ENCODE measurements at regions not wholly inside any gene's neighbourhood (a gene's known extent, or its start where the extent isn't known, plus 50 kb on each side); places are given as distances from the start of the nearest gene placed in this dataset.

GRCh38 chr21:16879479-16879878, 633.4 kb upstream of the CXADR start:
- Mint-ChIP-seq H3K27me3 (ENCODE audit: insufficient read depth, low read depth, poor library complexity) (peaks cover 3% of the 10 kb centered on the region), H3K4me1 (peaks cover 4% of the 10 kb centered on the region; the same call in 2 of the 3 replicates), H3K4me3 (no peak overlapping the region), H3K27ac (no peak overlapping the region), H3K9me3 (peaks cover 6% of the 10 kb centered on the region), H3K36me3 (ENCODE audit: low read depth) (peaks cover 1% of the 10 kb centered on the region; the same call in 2 of the 3 replicates)
- Histone ChIP-seq H3K4me3 (no peak overlapping the region), H2AFZ (no peak overlapping the region), H3K9me2 (ENCODE audit: insufficient read depth) (peaks cover 5% of the 10 kb centered on the region; the same call in 1 of the 2 replicates), H4K20me1 (replicated peaks; ENCODE audit: insufficient read depth) (no peaks in the 10 kb centered on the region), H3F3A (replicated peaks; ENCODE audit: low read depth) (no peaks in the 10 kb centered on the region), H3K4me1 (ENCODE audit: insufficient read depth) (no peaks in the 10 kb centered on the region; the same call in 1 of the 2 replicates), H3K36me3 (ENCODE audit: insufficient read depth) (no peaks in the 10 kb centered on the region), H3K27ac (ENCODE audit: low read depth) (no peak overlapping the region), H3K79me2 (replicated peaks; ENCODE audit: insufficient read depth) (no peaks in the 10 kb centered on the region), H3K4me2 (no peak overlapping the region), H3K27me3 (ENCODE audit: insufficient read depth) (no peaks in the 10 kb centered on the region)
- TF ChIP-seq CREB1 (CRISPR knock-in tag; IDR thresholded peaks at IDR 0.05; ENCODE audit: low read depth): no peak
- no peak for TF ChIP-seq STAT1 (IDR thresholded peaks at IDR 0.05; ENCODE audit: unreplicated experiment)
- TF ChIP-seq NANOG (IDR thresholded peaks at IDR 0.05; ENCODE audit: borderline replicate concordance): no peak
- no peak for TF ChIP-seq JUNB (IDR thresholded peaks at IDR 0.05; ENCODE audit: unreplicated experiment)
- no peak for TF ChIP-seq CTCF (conservative IDR thresholded peaks at IDR 0.05; ENCODE audit: low read depth in 2 of 2)
- no peak for TF ChIP-seq EZH2 (IDR thresholded peaks at IDR 0.05; ENCODE audit: low read depth, unreplicated experiment)
- no peak for DNase-seq (ENCODE audit: low spot score)
- no peak for ATAC-seq

GRCh38 chr21:16891821-16892220, 621.0 kb upstream of the CXADR start:
- no peaks in the 10 kb centered on the region; the same call in 1 of the 2 replicates for H3K9me2 ChIP-seq (ENCODE audit: insufficient read depth)
- H4K20me1 ChIP-seq (replicated peaks; ENCODE audit: insufficient read depth): no peaks in the 10 kb centered on the region
- DNase-seq (ENCODE audit: low spot score): no peak
- no peaks in the 10 kb centered on the region for H3K4me1 ChIP-seq (ENCODE audit: insufficient read depth)
- H3K36me3 ChIP-seq (ENCODE audit: insufficient read depth): peaks cover 7% of the 10 kb centered on the region; the same call in 1 of the 2 replicates
- H3K27me3 Mint-ChIP-seq (ENCODE audit: insufficient read depth, low read depth, poor library complexity): peaks cover 5% of the 10 kb centered on the region
- no peaks in the 10 kb centered on the region for H3K4me1 Mint-ChIP-seq
- no peaks in the 10 kb centered on the region for H3K79me2 ChIP-seq (replicated peaks; ENCODE audit: insufficient read depth)
- no peaks in the 10 kb centered on the region for H3K27me3 ChIP-seq (ENCODE audit: insufficient read depth)
- no peak overlapping the region for H3K27ac Mint-ChIP-seq
- H2AFZ ChIP-seq: no peak overlapping the region
- no peak overlapping the region for H3K4me3 Mint-ChIP-seq
- H3K4me3 ChIP-seq: no peak overlapping the region
- H3K27ac ChIP-seq (ENCODE audit: low read depth): no peak overlapping the region
- no peaks in the 10 kb centered on the region for H3F3A ChIP-seq (replicated peaks; ENCODE audit: low read depth)
- peaks cover 4% of the 10 kb centered on the region; the same call in 2 of the 3 replicates for H3K9me3 Mint-ChIP-seq
- no peak for ATAC-seq
- no peak for TF ChIP-seq CTCF (conservative IDR thresholded peaks at IDR 0.05; ENCODE audit: low read depth in 2 of 2)
- no peak for TF ChIP-seq POLR2AphosphoS5 (IDR thresholded peaks at IDR 0.05; ENCODE audit: low read depth)
- TF ChIP-seq STAT1 (IDR thresholded peaks at IDR 0.05; ENCODE audit: unreplicated experiment): no peak
- no peak for TF ChIP-seq ZNF114 (CRISPR knock-in tag; IDR thresholded peaks at IDR 0.05)
- H3K4me2 ChIP-seq: no peak overlapping the region
- no peaks in the 10 kb centered on the region; the same call in 1 of the 3 replicates for H3K36me3 Mint-ChIP-seq (ENCODE audit: low read depth)

Data from GM23338 (cell line).